ENCODE measurements at regions not wholly inside any gene's neighbourhood (a gene's known extent, or its start where the extent isn't known, plus 50 kb on each side); places are given as distances from the start of the nearest gene placed in this dataset.
"Not testable (repeated sequence)": the region's sequence is repeated elsewhere in the genome, so short reads cannot be mapped to it uniquely, and the experiment has no call there.

GRCh38 chr21:28473530-28474220, 519.0 kb downstream of the LTN1 start:
- H3K4me2 ChIP-seq (ENCODE audit: low read depth, low read length, poor library complexity, severe bottlenecking), result peak overlapping the region; percentile 75
- no peaks in the 10 kb centered on the region for H3K36me3 ChIP-seq (ENCODE audit: insufficient read depth, low read length)
- H3K4me1 ChIP-seq (ENCODE audit: low read length), result peaks cover 64% of the 10 kb centered on the region
- peak overlapping the region; percentile 31 for H3K4me3 ChIP-seq (ENCODE audit: low read length)
- H3K9me2 ChIP-seq (replicated peaks; ENCODE audit: insufficient read depth, low read length), result no peaks in the 10 kb centered on the region
- DNase-seq, result peak; percentile 86
- no peaks in the 10 kb centered on the region for H4K20me1 ChIP-seq (ENCODE audit: insufficient read depth, low read depth, low read length)
- peak overlapping the region; percentile 72; the same call in 1 of the 2 replicates for H2AFZ ChIP-seq (ENCODE audit: low read length)
- H3K9me3 ChIP-seq (ENCODE audit: low read length), result peaks cover 4% of the 10 kb centered on the region; the same call in 1 of the 2 replicates
- peak overlapping the region; percentile 98 for H3K27ac ChIP-seq (ENCODE audit: low read length)
- H3K9ac ChIP-seq (ENCODE audit: low read length), result peak overlapping the region; percentile 61
- H3K79me2 ChIP-seq (ENCODE audit: low read length), result no peaks in the 10 kb centered on the region
- H3K27me3 ChIP-seq (ENCODE audit: low read length), result no peaks in the 10 kb centered on the region

GRCh38 chr21:28472543-28472942, 520.1 kb downstream of the LTN1 start:
- H3K4me2 ChIP-seq (ENCODE audit: low read depth, low read length, poor library complexity, severe bottlenecking), result peak overlapping the region; percentile 75
- H3K9me2 ChIP-seq (replicated peaks; ENCODE audit: insufficient read depth, low read length); H3K79me2 ChIP-seq (ENCODE audit: low read length); H3K9me3 ChIP-seq (ENCODE audit: low read length); H3K4me3 ChIP-seq (ENCODE audit: low read length); H3K9ac ChIP-seq (ENCODE audit: low read length); DNase-seq; H4K20me1 ChIP-seq (ENCODE audit: insufficient read depth, low read depth, low read length); H3K27me3 ChIP-seq (ENCODE audit: low read length); H3K36me3 ChIP-seq (ENCODE audit: insufficient read depth, low read length): not testable (repeated sequence)
- peak overlapping the region; percentile 71 for H2AFZ ChIP-seq (ENCODE audit: low read length)
- H3K27ac ChIP-seq (ENCODE audit: low read length), result peak overlapping the region; percentile 98
- peaks cover 52% of the 10 kb centered on the region for H3K4me1 ChIP-seq (ENCODE audit: low read length)

- Histone ChIP-seq H3K9me2 (replicated peaks; ENCODE audit: insufficient read depth, low read length) (no peaks in the 10 kb centered on the region), H3K79me2 (ENCODE audit: low read length) (no peaks in the 10 kb centered on the region), H3K36me3 (ENCODE audit: insufficient read depth, low read length) (no peaks in the 10 kb centered on the region), H3K9me3 (ENCODE audit: low read length) (no peaks in the 10 kb centered on the region), H3K27me3 (ENCODE audit: low read length) (no peaks in the 10 kb centered on the region), H3K9ac (ENCODE audit: low read length) (no peak overlapping the region), H3K4me3 (ENCODE audit: low read length) (no peak overlapping the region), H2AFZ (ENCODE audit: low read length) (no peak overlapping the region), H3K4me2 (ENCODE audit: low read depth, low read length, poor library complexity, severe bottlenecking) (no peak overlapping the region), H3K4me1 (ENCODE audit: low read length) (peaks cover 14% of the 10 kb centered on the region), H4K20me1 (ENCODE audit: insufficient read depth, low read depth, low read length) (no peaks in the 10 kb centered on the region), H3K27ac (ENCODE audit: low read length) (no peak overlapping the region)
- no peak for DNase-seq
These were observed 527.7 kb downstream of the LTN1 start for GRCh38 chr21:28464988-28465387.

- Histone ChIP-seq H4K20me1 (ENCODE audit: insufficient read depth, low read depth, low read length) (no peaks in the 10 kb centered on the region), H3K4me1 (ENCODE audit: low read length) (peaks cover 20% of the 10 kb centered on the region)
These were observed 528.6 kb downstream of the LTN1 start for GRCh38 chr21:28464095-28464494.

GRCh38 chr21:28459193-28459592, 533.5 kb downstream of the LTN1 start:
- H3K9me2 ChIP-seq (replicated peaks; ENCODE audit: insufficient read depth, low read length), result no peaks in the 10 kb centered on the region
- H4K20me1 ChIP-seq (ENCODE audit: insufficient read depth, low read depth, low read length), result no peaks in the 10 kb centered on the region
- DNase-seq, result no peak
- no peak overlapping the region for H3K4me3 ChIP-seq (ENCODE audit: low read length)
- H3K4me2 ChIP-seq (ENCODE audit: low read depth, low read length, poor library complexity, severe bottlenecking), result no peak overlapping the region
- no peak overlapping the region; the same call in 1 of the 2 replicates for H3K27ac ChIP-seq (ENCODE audit: low read length)
- no peak overlapping the region for H2AFZ ChIP-seq (ENCODE audit: low read length)
- H3K4me1 ChIP-seq (ENCODE audit: low read length), result peaks cover 47% of the 10 kb centered on the region
- H3K9ac ChIP-seq (ENCODE audit: low read length), result no peak overlapping the region
- no peaks in the 10 kb centered on the region for H3K9me3 ChIP-seq (ENCODE audit: low read length)
- no peaks in the 10 kb centered on the region for H3K27me3 ChIP-seq (ENCODE audit: low read length)
- H3K36me3 ChIP-seq (ENCODE audit: insufficient read depth, low read length), result no peaks in the 10 kb centered on the region
- H3K79me2 ChIP-seq (ENCODE audit: low read length), result no peaks in the 10 kb centered on the region

More at GRCh38 chr21:28464095-28464494, 528.6 kb downstream of the LTN1 start:
- Histone ChIP-seq H3K27ac (ENCODE audit: low read length) (no peak overlapping the region), H3K27me3 (ENCODE audit: low read length) (no peaks in the 10 kb centered on the region), H3K4me3 (ENCODE audit: low read length) (no peak overlapping the region), H3K36me3 (ENCODE audit: insufficient read depth, low read length) (no peaks in the 10 kb centered on the region), H3K9me3 (ENCODE audit: low read length) (no peaks in the 10 kb centered on the region), H3K79me2 (ENCODE audit: low read length) (no peaks in the 10 kb centered on the region), H2AFZ (ENCODE audit: low read length) (no peak overlapping the region), H3K9ac (ENCODE audit: low read length) (no peak overlapping the region), H3K4me2 (ENCODE audit: low read depth, low read length, poor library complexity, severe bottlenecking) (no peak overlapping the region), H3K9me2 (replicated peaks; ENCODE audit: insufficient read depth, low read length) (no peaks in the 10 kb centered on the region)
- no peak for DNase-seq

- Histone ChIP-seq H3K4me3 (ENCODE audit: low read length) (no peak overlapping the region), H3K27ac (ENCODE audit: low read length) (peak overlapping the region; percentile 57), H3K27me3 (ENCODE audit: low read length) (no peaks in the 10 kb centered on the region), H3K9ac (ENCODE audit: low read length) (no peak overlapping the region), H2AFZ (ENCODE audit: low read length) (peak overlapping the region; percentile 12; the same call in 1 of the 2 replicates), H4K20me1 (ENCODE audit: insufficient read depth, low read depth, low read length) (no peaks in the 10 kb centered on the region), H3K9me3 (ENCODE audit: low read length) (no peaks in the 10 kb centered on the region), H3K9me2 (replicated peaks; ENCODE audit: insufficient read depth, low read length) (no peaks in the 10 kb centered on the region), H3K36me3 (ENCODE audit: insufficient read depth, low read length) (no peaks in the 10 kb centered on the region), H3K4me2 (ENCODE audit: low read depth, low read length, poor library complexity, severe bottlenecking) (peak overlapping the region; percentile 34), H3K79me2 (ENCODE audit: low read length) (no peaks in the 10 kb centered on the region), H3K4me1 (ENCODE audit: low read length) (peaks cover 47% of the 10 kb centered on the region)
- DNase-seq, result peak; percentile 56
These were observed 534.2 kb downstream of the LTN1 start for GRCh38 chr21:28458446-28458845.

- H2AFZ ChIP-seq (ENCODE audit: low read length), result peak overlapping the region; percentile 77; the same call in 1 of the 2 replicates
- no peak overlapping the region for H3K27ac ChIP-seq (ENCODE audit: low read length)
These were observed 537.5 kb downstream of the LTN1 start for GRCh38 chr21:28455253-28455600.

GRCh38 chr21:28454564-28455252, 538.0 kb downstream of the LTN1 start:
- Histone ChIP-seq H3K4me3 (ENCODE audit: low read length) (no peak overlapping the region), H3K79me2 (ENCODE audit: low read length) (no peaks in the 10 kb centered on the region), H3K9me2 (replicated peaks; ENCODE audit: insufficient read depth, low read length) (no peaks in the 10 kb centered on the region), H3K36me3 (ENCODE audit: insufficient read depth, low read length) (no peaks in the 10 kb centered on the region), H4K20me1 (ENCODE audit: insufficient read depth, low read depth, low read length) (no peaks in the 10 kb centered on the region), H3K9me3 (ENCODE audit: low read length) (no peaks in the 10 kb centered on the region), H3K27me3 (ENCODE audit: low read length) (no peaks in the 10 kb centered on the region), H3K9ac (ENCODE audit: low read length) (no peak overlapping the region), H3K4me2 (ENCODE audit: low read depth, low read length, poor library complexity, severe bottlenecking) (peak overlapping the region; percentile 27), H3K4me1 (ENCODE audit: low read length) (peaks cover 57% of the 10 kb centered on the region), H2AFZ (ENCODE audit: low read length) (peak overlapping the region; percentile 77; the same call in 1 of the 2 replicates), H3K27ac (ENCODE audit: low read length) (no peak overlapping the region)
- DNase-seq, result peak; percentile 61

More at GRCh38 chr21:28455253-28455600, 537.5 kb downstream of the LTN1 start:
- Histone ChIP-seq H3K4me3 (ENCODE audit: low read length) (no peak overlapping the region), H4K20me1 (ENCODE audit: insufficient read depth, low read depth, low read length) (no peaks in the 10 kb centered on the region), H3K79me2 (ENCODE audit: low read length) (no peaks in the 10 kb centered on the region), H3K27me3 (ENCODE audit: low read length) (no peaks in the 10 kb centered on the region), H3K36me3 (ENCODE audit: insufficient read depth, low read length) (no peaks in the 10 kb centered on the region), H3K4me2 (ENCODE audit: low read depth, low read length, poor library complexity, severe bottlenecking) (peak overlapping the region; percentile 27), H3K9me3 (ENCODE audit: low read length) (no peaks in the 10 kb centered on the region), H3K9me2 (replicated peaks; ENCODE audit: insufficient read depth, low read length) (no peaks in the 10 kb centered on the region), H3K9ac (ENCODE audit: low read length) (no peak overlapping the region; the same call in 1 of the 2 replicates), H3K4me1 (ENCODE audit: low read length) (peaks cover 56% of the 10 kb centered on the region)
- no peak for DNase-seq
